GM19328 (cell line): ENCODE measurements at regions not wholly inside any gene's neighbourhood (a gene's known extent, or its start where the extent isn't known, plus 50 kb on each side); places are given as distances from the start of the nearest gene placed in this dataset.
"Not testable (repeated sequence)": the region's sequence is repeated elsewhere in the genome, so short reads cannot be mapped to it uniquely, and the experiment has no call there.

Experiments used
- ATAC-seq: cut with Tn5 transposase; IDR thresholded peaks from one replicate; pipeline ENCODE4 v1.9.1; 2021; ENCODE audit warnings: mild to moderate bottlenecking, moderate library complexity; ENCODE audit not compliant: unreplicated experiment

GRCh38 chr12:13518034-13518433 lies 321.5 kb downstream of the EMP1 start:
- not testable (repeated sequence) for ATAC-seq

GRCh38 chr12:13509740-13510139 lies 313.2 kb downstream of the EMP1 start:
- no peak for ATAC-seq

- ATAC-seq = no peak
These were observed 309.1 kb downstream of the EMP1 start for GRCh38 chr12:13505636-13506035.

GRCh38 chr12:13505224-13505623 lies 308.7 kb downstream of the EMP1 start:
- ATAC-seq = no peak

GRCh38 chr12:13504736-13505135 lies 308.2 kb downstream of the EMP1 start:
- ATAC-seq = no peak

- no peak for ATAC-seq
These were observed 307.5 kb downstream of the EMP1 start for GRCh38 chr12:13504074-13504473.

- ATAC-seq = no peak
These were observed 306.7 kb downstream of the EMP1 start for GRCh38 chr12:13503094-13503835.

GRCh38 chr12:13499008-13499407 lies 302.5 kb downstream of the EMP1 start:
- no peak for ATAC-seq

- ATAC-seq = no peak
These were observed 299.6 kb downstream of the EMP1 start for GRCh38 chr12:13496111-13496510.

GRCh38 chr12:13489246-13489645 lies 292.7 kb downstream of the EMP1 start:
- ATAC-seq = no peak

- ATAC-seq = no peak
These were observed 290.8 kb downstream of the EMP1 start for GRCh38 chr12:13487326-13487725.

- ATAC-seq = no peak
These were observed 290.3 kb downstream of the EMP1 start for GRCh38 chr12:13486794-13487193.

GRCh38 chr12:13478650-13479181 lies 282.2 kb downstream of the EMP1 start:
- no peak for ATAC-seq

GRCh38 chr12:13474381-13474780 lies 277.9 kb downstream of the EMP1 start:
- no peak for ATAC-seq

GRCh38 chr12:13472690-13473089 lies 276.2 kb downstream of the EMP1 start:
- peak; percentile 95 for ATAC-seq

- no peak for ATAC-seq
These were observed 274.9 kb downstream of the EMP1 start for GRCh38 chr12:13471471-13471870.

GRCh38 chr12:13465635-13466034 lies 269.1 kb downstream of the EMP1 start:
- ATAC-seq = no peak

GRCh38 chr12:13463189-13463588 lies 266.7 kb downstream of the EMP1 start:
- no peak for ATAC-seq

- no peak for ATAC-seq
These were observed 265.9 kb downstream of the EMP1 start for GRCh38 chr12:13462450-13462849.

- ATAC-seq = no peak
These were observed 259.2 kb downstream of the EMP1 start for GRCh38 chr12:13455778-13456144.

GRCh38 chr12:13454991-13455777 lies 258.7 kb downstream of the EMP1 start:
- ATAC-seq = no peak

- no peak for ATAC-seq
These were observed 256.5 kb downstream of the EMP1 start for GRCh38 chr12:13452955-13453570.
